ENCODE measurements at regions not wholly inside any gene's neighbourhood (a gene's known extent, or its start where the extent isn't known, plus 50 kb on each side); places are given as distances from the start of the nearest gene placed in this dataset.
"Not testable (repeated sequence)": the region's sequence is repeated elsewhere in the genome, so short reads cannot be mapped to it uniquely, and the experiment has no call there.

DNA sequence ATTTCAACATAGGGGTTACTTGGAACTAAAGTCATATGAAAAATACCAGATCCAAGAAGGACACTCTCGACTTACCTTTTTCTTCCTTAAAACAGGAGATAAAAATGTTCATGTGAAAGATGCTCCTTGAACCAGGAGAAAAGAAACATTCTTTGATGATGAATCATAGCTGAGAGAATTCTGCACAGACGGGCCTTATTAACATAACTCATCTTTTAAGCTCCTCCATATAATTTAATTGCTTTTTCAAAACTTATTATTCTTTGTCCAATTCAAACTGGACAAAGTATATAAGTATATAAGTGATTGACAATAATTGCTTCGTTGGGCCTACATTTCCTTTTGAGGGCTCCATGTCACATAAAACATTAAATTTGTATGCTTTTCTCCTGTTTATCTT, 945.2 kb upstream of the C9orf72 start:
- no peak for FAIRE-seq

DNA sequence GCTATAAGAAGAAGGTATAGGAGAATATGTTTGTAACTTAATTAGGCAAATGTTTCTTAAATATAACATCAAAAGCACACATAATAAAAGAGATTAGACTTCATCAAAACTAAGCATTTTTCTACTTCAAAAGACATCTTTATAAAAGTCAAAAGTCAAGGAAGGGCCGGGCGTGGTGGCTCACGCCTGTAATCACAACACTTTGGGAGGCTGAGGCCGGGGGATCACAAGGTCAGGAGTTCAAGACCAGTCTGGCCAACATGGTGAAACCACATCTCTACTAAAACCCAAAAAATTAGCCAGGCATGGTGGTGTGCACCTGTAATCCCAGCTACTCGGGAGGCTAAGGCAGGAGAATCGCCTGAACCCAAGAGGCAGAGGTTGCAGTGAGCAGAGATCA, 951.0 kb upstream of the C9orf72 start:
- FAIRE-seq = not testable (repeated sequence)

GRCh38 chr9:28528049-28528448, 954.8 kb upstream of the C9orf72 start:
- no peak for FAIRE-seq

DNA sequence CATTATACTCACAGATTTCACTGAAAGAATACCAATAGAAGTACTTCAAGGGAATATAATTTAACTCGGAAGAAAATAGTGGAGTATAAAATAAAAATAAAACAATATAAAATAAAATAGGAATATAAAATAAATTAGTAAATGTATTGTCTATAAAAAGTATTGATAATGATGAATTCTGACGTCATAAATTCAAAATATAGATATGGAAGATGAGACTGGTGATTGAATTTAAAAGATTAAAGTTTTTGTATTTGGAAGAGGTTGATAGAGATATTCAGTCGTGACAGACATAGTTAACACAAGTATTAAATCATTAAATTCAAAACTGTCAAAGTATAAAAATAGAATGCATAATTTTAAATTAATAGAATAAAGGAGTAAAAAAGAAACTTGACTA, 964.9 kb upstream of the C9orf72 start:
- FAIRE-seq = no peak

DNA sequence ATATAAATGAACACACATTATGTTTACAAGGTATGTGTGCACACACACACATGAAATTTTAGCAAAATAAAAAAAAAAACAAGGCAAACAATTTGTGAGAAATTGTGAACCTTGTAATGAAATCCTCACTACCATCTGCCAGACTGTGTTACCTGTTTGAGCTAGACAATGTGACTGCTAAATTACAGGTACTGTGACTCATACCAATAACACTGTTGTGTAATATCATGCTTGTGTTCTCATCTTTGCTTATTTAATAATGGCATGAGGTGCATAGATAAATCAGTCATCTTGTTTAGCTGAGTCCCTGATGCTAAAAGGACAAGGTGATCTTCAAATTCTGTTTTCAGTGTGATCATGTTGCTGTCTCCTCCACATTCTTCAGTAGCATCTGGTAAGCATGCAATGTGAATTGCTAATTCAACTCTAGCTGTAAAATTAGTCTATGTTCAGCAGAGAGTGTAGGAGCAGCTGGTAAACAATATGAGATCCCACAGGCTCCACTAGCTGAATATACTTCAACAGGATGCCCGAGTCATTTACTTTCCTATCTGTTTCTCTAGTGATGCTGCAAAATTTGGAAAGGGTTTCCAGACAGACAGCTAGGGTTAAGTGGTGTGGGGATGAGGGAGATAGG, 966.3 kb upstream of the C9orf72 start:
- peak; percentile 97 for FAIRE-seq

DNA sequence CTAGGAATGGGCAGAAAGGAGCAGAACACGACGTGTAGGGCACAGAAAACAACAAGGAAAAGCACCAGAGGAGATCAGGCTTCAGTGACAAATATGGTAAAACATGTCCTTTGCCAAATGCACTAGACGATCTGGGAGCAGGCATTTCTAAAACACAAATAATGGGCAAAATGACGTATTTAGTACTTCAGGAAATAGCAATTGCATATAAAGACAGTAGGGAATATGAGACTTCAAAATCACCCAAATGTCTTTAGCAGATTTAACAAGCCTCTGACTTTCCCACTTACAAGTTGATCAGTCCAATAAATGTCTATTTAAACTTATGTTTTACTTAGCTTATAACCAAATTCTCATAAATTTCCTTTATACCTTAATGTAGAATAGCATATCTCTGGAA, 969.6 kb upstream of the C9orf72 start:
- FAIRE-seq = no peak

GRCh38 chr9:28547527-28547926, 974.2 kb upstream of the C9orf72 start:
- FAIRE-seq = no peak

DNA sequence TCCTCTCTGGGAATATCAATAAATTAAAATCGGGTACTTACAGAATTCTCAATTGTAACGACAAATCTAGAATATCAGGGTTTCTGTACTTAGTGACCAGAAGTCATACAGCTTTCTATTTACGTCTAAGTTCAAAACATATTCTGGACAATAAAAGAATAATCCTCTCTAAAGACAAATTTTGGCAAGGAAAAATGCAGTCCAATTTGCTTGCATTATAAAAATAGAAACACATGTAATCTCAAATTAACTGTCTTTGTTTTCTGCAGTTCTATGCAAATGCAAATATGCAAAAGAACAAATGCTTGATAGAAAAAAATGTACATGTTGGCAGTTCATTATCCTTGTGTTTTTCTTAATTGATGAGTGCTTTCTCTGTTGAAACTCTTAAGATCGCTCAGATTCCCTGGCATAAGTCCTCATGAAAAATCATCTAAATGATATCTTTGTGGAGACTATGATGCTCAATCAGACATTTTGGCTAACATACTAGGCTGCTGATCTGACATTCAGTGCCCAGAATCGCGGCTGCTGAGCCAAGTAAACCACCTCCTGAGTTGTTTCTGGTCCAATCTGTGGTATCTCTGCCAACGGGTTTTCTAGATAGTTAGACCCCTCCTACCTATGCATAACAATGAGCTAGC, 990.1 kb upstream of the C9orf72 start:
- no peak for FAIRE-seq

- no peak for FAIRE-seq
These were observed 1010.6 kb upstream of the C9orf72 start for GRCh38 chr9:28583832-28584231.

DNA sequence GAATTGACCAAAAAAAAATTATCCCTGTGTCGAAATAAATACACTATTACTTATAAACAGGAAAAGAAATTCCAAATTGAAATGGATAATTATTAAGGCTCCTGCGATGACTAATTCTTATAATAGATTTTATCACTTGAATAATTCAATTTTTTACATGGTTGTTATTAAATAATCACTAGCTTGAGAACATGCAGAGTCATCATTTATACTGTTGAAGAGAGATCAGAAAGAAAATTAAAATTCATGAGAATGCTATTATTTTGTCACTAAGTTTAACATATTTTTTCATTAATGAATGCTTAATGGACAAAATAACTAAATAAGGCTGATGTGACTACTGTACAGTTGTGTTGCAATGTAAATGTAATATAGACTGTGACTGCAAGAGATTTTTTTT, 1011.3 kb upstream of the C9orf72 start:
- no peak for FAIRE-seq

DNA sequence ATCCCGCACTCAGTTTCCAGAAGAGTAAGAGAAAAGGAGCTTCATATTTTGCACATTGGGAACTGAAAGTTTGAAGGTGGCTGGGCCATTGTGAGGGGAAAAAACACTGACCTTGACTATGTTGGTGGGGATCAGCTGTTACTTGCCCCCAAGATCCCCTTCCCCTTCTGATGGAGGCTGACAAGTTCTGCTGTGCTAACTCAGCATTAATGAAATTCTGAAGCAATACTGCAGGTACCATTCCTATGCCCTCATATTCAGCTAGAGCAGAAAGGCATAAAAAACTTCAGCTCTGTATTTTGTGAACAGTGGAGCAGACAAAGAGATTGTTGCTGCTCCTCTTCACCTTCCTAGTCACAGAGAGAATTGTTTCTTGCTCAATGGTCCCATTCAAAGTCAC, 1013.8 kb upstream of the C9orf72 start:
- FAIRE-seq = no peak

DNA sequence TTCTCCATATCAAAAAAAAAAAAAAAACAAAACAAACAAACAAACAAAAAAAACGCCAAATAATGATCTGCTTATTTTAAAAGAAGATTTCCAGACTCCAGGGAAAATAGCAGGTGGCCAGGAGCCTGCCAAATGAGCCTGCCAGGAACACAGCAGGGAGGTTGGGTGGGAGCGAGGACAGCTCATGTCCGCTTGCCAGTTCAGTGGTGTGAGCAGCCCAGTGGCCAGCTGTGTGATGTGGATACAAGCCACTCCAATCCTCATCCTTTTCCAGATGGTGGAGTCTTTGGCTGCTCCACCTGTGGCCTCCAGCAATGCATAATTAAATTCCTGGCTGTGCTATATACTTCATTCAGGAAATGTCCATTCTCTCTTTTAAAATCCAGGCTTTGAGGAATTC, 1025.1 kb upstream of the C9orf72 start:
- no peak for FAIRE-seq

GRCh38 chr9:28600226-28600625, 1026.9 kb upstream of the C9orf72 start:
- no peak for FAIRE-seq

DNA sequence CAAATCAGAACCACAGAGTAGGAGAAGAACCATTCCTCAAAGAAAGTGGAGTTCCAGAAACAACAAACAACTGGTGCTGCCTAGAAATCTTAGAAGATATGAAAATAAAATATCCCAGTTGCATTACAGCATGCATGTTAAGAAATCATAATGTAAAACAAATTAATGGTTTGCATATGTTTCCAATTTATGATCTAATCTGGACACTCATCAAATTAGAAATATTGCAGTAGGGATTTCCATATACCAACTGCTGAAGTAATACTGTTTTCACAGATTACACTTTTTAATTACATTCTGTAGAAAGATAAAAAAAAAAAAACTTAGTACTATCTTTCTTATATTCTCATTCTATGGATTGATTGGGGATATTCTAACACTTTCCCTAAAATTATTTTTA, 1034.6 kb upstream of the C9orf72 start:
- FAIRE-seq = no peak

GRCh38 chr9:28610339-28610738, 1037.1 kb upstream of the C9orf72 start:
- FAIRE-seq = no peak

- FAIRE-seq = no peak
These were observed 1043.0 kb upstream of the C9orf72 start for GRCh38 chr9:28616310-28616709.

- no peak for FAIRE-seq
These were observed 1046.7 kb upstream of the C9orf72 start for GRCh38 chr9:28620011-28620410.

GRCh38 chr9:28620661-28621060, 1047.4 kb upstream of the C9orf72 start:
- FAIRE-seq = no peak

GRCh38 chr9:28624771-28625170, 1051.5 kb upstream of the C9orf72 start:
- no peak for FAIRE-seq

- no peak for FAIRE-seq
These were observed 1054.8 kb upstream of the C9orf72 start for GRCh38 chr9:28628031-28628430.

GRCh38 chr9:28648723-28649122, 1075.4 kb upstream of the C9orf72 start:
- no peak for FAIRE-seq

DNA sequence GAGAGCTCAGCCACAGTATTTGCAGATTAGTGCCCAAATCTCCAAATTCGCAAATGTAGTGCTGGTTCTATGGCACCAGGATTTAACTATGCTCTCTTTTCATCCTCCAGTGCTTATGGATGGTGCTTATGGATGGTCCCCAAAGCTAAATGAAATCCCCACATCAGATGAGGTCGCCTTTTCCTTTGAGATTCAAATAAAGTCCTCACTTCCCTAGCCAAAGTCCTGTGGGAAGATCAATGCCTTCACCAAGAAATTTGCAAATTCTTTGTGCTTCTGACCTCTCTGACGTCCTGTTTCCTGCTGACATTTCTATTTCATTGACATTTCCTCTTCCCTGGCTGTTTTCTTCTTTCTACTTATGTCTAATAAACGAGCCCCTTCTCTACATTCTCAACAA, 1077.0 kb upstream of the C9orf72 start:
- FAIRE-seq = no peak

DNA sequence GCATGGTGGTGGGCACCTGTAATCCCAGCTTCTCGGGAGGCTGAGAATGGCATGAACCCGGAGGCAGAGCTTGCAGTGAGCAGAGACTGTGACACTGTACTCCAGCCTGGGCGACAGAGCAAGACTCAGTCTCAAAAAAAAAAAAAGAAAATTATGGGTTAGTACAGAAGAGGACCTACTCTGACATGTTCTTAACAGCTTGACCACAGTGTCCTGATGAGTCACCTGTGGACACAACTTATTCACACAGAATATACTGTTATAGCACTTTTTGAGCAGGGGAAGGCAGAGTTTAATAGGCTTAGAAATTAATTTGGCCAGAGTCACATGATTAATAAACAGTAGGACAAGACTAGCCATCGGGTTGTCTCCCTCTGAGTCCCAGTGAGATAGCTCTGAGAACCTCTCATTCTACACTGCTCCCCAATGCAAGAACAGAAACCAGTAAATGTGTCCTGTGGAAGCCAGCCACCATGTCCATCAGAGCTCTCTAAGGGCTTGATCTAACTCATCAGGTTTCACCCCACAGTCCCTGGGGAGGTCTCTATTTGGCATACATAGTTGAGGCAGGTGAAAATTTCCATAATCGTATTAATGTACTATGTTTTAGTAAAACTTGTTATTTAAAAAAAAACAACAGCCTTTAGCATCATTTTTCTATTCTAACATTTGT, 1077.9 kb upstream of the C9orf72 start:
- FAIRE-seq = no peak

DNA sequence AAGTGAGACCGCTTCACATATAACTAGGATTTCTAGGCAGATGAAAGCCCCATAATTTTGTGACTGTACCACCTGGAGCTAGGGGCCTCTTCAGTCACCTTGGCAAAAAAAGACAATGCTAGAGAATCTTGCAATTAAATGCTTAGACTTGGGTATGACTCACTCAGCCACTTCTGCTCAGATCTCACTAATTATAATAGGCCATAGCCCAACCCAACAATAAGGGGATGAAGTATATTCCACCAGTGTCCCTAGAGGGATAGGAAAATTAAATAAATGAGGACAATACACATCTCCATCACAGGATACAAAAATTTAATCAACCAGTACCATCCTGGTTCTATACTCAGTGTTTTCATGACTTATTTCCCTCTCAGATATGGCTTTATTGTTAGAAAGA, 1079.9 kb upstream of the C9orf72 start:
- no peak for FAIRE-seq

DNA sequence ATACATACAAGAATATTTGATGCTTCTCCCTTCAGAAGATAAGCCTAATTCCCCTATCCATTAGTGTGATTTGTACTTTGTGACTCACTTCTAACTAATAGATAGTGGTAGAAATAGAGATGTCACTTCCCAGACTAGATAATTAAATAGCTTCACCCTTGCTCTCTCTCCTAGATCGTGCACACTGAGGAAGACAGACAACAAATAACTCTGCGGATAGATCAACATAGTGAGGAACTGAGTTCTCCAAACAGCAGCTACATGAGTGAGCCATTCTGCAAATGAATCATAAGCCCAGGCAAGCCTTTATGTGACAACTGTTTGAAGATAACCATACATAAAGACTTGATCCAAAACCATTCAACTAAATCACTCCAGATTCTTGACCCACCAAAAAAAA, 1083.4 kb upstream of the C9orf72 start:
- no peak for FAIRE-seq

Data from islet of Langerhans (tissue), 1 donor.